GM23338 (cell line): ENCODE measurements at regions not wholly inside any gene's neighbourhood (a gene's known extent, or its start where the extent isn't known, plus 50 kb on each side); places are given as distances from the start of the nearest gene placed in this dataset.

Experiments used
- EZH2 ChIP-seq: fragments of 200-600 bp; sonication (generic); IDR thresholded peaks from one replicate; pipeline ENCODE4 v1.8.0; 2017; ENCODE audit warnings: antibody characterized with exemption, mild to moderate bottlenecking, low read depth; ENCODE audit not compliant: unreplicated experiment
- EZH2phosphoT487 ChIP-seq: fragments of 200-600 bp; sonication (generic); IDR thresholded peaks from one replicate; pipeline ENCODE4 v1.8.1; 2018; ENCODE audit warnings: antibody characterized with exemption; ENCODE audit not compliant: unreplicated experiment
- JUNB ChIP-seq: IDR thresholded peaks from one replicate; pipeline ENCODE4 v1.6.1; 2016; ENCODE audit warnings: antibody characterized with exemption; ENCODE audit not compliant: unreplicated experiment
- POLR2AphosphoS5 ChIP-seq: IDR thresholded peaks from 2 replicates; pipeline ENCODE4 v1.6.1; 2016; ENCODE audit warnings: antibody characterized with exemption, low read depth
- STAT1 ChIP-seq: IDR thresholded peaks from one replicate; pipeline ENCODE4 v1.6.1; 2016; ENCODE audit warnings: antibody characterized with exemption; ENCODE audit not compliant: unreplicated experiment
- ZNF331 ChIP-seq: fragments of 250-450 bp; sonication (Bioruptor Pico); IDR thresholded peaks from 2 replicates; pipeline ENCODE4 v1.5.0; 2020; ENCODE audit warnings: low read depth, mild to moderate bottlenecking, moderate library complexity
- TF ChIP-seq, protein P1 (sequence below), 2 experiments: fragments of 200-600 bp in 1 of 2; sonication (generic) in 1 of 2; conservative IDR thresholded peaks; 2 replicates each; pipeline versions ENCODE4 v1.5.1 to v1.6.1; 2016 to 2017; ENCODE audit warnings: antibody characterized with exemption in 2 of 2, low read depth in 2 of 2, mild to moderate bottlenecking in 2 of 2, moderate library complexity in 1 of 2
- TF ChIP-seq, protein P2 (sequence below): IDR thresholded peaks from one replicate; pipeline ENCODE4 v1.6.1; 2018; ENCODE audit warnings: antibody characterized with exemption; ENCODE audit not compliant: unreplicated experiment
- TF ChIP-seq, protein P3 (sequence below): IDR thresholded peaks from 2 replicates; pipeline ENCODE4 v1.6.1; 2016; ENCODE audit warnings: antibody characterized with exemption

DNA sequence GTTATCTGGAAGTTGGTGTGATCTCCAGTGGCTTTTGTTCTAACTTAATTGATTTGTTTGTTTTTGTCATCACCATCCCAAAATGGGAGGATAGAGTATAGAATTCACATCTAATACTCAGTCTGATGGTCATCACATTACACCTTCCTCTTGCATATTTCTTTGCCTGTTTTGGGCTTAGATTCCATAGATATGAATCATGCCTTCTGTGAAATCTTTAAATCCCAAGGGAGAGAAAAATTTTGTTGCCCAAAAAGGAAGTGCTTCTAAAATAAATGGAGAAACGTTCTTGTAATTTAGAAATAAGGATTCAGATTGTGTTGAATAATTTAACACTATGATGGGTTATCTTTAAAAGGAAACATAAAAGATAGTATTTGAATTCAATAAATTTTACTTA, 446.0 kb upstream of the LRRC7 start:
- TF ChIP-seq, protein P1, sequence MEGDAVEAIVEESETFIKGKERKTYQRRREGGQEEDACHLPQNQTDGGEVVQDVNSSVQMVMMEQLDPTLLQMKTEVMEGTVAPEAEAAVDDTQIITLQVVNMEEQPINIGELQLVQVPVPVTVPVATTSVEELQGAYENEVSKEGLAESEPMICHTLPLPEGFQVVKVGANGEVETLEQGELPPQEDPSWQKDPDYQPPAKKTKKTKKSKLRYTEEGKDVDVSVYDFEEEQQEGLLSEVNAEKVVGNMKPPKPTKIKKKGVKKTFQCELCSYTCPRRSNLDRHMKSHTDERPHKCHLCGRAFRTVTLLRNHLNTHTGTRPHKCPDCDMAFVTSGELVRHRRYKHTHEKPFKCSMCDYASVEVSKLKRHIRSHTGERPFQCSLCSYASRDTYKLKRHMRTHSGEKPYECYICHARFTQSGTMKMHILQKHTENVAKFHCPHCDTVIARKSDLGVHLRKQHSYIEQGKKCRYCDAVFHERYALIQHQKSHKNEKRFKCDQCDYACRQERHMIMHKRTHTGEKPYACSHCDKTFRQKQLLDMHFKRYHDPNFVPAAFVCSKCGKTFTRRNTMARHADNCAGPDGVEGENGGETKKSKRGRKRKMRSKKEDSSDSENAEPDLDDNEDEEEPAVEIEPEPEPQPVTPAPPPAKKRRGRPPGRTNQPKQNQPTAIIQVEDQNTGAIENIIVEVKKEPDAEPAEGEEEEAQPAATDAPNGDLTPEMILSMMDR (conservative IDR thresholded peaks at IDR 0.05; ENCODE audit: low read depth in 2 of 2): no peak
- no peak for TF ChIP-seq ZNF331 (CRISPR knock-in tag)
- TF ChIP-seq POLR2AphosphoS5: no peak
- TF ChIP-seq, protein P2, sequence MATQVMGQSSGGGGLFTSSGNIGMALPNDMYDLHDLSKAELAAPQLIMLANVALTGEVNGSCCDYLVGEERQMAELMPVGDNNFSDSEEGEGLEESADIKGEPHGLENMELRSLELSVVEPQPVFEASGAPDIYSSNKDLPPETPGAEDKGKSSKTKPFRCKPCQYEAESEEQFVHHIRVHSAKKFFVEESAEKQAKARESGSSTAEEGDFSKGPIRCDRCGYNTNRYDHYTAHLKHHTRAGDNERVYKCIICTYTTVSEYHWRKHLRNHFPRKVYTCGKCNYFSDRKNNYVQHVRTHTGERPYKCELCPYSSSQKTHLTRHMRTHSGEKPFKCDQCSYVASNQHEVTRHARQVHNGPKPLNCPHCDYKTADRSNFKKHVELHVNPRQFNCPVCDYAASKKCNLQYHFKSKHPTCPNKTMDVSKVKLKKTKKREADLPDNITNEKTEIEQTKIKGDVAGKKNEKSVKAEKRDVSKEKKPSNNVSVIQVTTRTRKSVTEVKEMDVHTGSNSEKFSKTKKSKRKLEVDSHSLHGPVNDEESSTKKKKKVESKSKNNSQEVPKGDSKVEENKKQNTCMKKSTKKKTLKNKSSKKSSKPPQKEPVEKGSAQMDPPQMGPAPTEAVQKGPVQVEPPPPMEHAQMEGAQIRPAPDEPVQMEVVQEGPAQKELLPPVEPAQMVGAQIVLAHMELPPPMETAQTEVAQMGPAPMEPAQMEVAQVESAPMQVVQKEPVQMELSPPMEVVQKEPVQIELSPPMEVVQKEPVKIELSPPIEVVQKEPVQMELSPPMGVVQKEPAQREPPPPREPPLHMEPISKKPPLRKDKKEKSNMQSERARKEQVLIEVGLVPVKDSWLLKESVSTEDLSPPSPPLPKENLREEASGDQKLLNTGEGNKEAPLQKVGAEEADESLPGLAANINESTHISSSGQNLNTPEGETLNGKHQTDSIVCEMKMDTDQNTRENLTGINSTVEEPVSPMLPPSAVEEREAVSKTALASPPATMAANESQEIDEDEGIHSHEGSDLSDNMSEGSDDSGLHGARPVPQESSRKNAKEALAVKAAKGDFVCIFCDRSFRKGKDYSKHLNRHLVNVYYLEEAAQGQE: no peak
- TF ChIP-seq, protein P3, sequence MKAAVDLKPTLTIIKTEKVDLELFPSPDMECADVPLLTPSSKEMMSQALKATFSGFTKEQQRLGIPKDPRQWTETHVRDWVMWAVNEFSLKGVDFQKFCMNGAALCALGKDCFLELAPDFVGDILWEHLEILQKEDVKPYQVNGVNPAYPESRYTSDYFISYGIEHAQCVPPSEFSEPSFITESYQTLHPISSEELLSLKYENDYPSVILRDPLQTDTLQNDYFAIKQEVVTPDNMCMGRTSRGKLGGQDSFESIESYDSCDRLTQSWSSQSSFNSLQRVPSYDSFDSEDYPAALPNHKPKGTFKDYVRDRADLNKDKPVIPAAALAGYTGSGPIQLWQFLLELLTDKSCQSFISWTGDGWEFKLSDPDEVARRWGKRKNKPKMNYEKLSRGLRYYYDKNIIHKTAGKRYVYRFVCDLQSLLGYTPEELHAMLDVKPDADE: no peak
- TF ChIP-seq EZH2: no peak
- TF ChIP-seq JUNB: no peak
- TF ChIP-seq EZH2phosphoT487: no peak
- TF ChIP-seq STAT1: no peak
